Activated T-helper 9 cell treated with anti-CD3 and anti-CD28 coated beads, Interleukin-2, amount 50 U/mL, for 16 hours (primary cell): ENCODE measurements at regions not wholly inside any gene's neighbourhood (a gene's known extent, or its start where the extent isn't known, plus 50 kb on each side); places are given as distances from the start of the nearest gene placed in this dataset.

Source experiments
- DNase-seq: peaks from one replicate; pipeline ENCODE4 v3.0.0-alpha.2; 2020; ENCODE audit warnings: low read depth

GRCh38 chr1:38571726-38572125 lies 287.8 kb downstream of the RRAGC start:
- DNase-seq: no peak

DNA sequence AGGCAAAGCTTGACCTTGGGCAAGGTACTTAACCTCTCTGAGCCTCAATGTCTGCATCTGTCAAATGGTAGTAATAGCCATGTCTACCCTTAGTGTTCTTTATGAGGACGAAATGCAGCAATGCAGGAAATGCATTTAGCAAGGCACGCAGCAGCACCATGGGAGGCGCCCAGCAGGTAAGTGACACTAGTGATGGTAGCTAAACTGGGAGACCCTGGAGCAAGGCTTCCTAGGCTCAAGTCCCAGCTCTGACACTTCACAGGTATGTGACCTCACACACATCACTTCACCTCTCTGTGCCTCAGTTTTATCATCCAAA lies 289.0 kb downstream of the RRAGC start:
- no peak for DNase-seq

DNA sequence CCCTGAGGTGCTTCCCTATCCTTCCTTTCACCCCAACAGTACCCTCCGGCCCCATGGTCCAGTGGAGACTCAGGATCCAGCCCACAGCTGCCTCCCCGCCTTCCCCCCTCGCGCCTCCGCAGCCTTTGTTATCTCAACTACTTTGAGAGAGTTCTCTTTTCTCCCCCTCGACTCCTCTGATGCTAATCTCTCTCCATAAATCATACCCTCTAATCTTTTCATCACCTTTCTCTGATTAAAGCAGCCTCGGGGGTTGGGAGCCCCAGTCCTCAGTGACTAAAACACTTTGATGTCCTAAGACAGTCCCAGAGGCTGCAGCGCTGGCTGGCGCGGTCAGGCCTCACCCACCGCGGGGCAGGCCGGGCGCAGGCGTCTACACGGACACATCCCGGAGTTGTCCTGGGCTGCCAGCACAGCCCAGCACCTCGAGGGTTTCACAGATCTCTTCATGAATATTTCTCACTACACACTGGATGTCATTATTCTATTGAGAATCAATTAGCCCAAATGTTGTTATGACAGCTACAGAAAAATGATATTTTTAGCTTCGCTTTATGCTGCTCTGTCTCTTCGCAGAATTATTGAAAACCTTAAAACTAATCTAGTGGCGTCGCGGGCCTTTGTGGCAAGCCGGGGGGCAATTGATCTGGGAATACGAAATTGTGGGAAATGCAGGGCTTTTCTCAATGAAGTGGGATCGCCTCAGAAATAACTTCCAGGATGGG lies 289.5 kb downstream of the RRAGC start:
- DNase-seq: no peak

DNA sequence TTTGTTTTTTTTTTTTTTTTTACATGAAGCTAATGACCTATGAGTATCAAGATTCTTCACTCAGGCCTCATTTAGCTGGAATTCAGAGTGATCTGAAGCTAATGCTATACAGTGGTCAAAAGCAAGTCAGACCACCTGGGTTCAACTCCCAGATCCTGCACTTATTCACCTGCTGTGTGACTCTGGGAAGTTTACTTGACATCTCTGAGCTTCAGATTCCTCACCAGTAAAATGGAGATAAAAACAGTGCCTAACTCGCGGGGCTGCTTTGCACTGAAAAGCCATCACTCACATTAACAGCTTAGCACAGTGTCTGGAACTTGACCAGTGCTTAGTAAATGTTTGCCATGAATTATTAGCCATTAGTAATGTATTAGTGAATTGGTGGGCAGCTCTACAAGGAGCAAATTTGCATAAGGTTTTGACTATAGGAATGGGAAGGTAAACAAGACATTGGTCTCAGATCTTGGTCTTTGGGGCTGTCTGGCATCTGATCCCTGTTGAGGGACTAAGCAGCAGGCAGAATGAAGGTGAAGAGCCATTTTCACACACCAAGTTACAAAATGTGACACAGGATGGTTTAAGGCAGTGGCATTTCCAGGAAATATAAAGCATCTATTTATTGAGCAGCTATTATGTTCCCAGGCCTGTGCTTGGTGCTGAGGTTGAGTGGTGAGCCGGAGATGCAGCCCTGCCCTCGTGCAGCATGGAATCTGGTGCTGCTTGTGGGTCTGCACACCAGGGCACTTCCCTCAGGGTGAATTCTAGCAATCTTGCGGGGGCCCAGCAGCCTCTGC lies 291.3 kb downstream of the RRAGC start:
- no peak for DNase-seq

- DNase-seq: no peak
Measured at GRCh38 chr1:38567401-38567800, 292.2 kb downstream of the RRAGC start.

- DNase-seq: no peak
Measured at GRCh38 chr1:38565020-38565491, 294.5 kb downstream of the RRAGC start.

DNA sequence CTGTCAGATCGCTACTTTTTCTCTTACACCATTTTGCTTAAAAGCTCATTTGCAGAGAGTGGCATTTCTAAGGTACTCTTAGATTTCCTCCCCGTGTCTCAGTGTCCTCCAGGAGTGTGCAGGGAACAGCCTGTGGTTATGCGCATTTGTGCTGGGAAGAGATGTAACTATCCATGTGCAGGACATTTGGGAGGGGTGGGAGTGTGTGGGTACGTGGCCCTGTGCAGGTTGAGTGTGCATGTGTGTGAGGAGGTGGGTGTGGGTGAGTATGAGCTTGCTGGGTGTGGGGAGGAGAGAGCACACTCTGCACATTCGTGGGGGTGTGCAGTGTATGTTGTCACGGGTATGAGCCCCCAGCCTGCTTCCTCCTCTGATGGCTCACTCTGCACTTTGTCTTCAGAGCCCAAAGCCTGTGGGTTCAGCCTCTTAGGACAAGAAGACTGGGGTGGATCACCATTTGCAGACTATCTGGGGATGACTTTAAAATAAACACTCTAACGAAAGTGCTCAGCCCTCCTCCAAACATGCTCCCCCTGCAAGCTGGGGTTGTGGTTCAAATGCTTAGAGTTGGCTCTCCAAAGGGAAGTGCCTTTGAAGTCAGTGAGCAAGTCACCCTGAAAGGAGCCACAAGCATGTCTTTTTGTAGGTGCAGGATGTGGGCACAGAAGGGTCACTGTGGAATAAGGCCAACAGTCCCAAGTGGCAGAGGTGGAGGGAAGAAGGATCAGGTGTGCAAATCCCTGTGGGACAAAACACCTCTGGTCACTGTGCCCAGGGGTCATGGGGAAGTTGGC lies 295.4 kb downstream of the RRAGC start:
- no peak for DNase-seq

DNA sequence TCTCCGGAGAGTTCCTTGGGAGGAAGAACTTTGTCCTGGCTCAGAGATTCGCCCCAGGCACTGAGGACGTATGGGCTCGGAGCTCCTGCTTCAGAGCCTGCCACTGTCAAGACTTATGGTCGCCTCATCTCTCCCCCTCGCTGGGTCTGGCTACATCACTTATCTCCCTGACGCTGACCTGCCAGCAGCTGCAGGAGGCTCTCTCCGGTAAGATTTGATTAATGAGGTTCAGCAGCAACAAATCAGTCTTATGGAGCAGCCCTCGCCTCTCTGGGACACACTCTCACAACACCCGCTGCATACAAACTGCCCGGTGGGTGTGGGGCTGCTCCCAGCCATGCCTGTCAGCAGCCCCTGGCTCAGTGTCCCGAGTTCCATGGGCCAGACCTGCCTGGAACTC lies 297.8 kb downstream of the RRAGC start:
- DNase-seq: no peak

GRCh38 chr1:38561110-38561509 lies 298.5 kb downstream of the RRAGC start:
- DNase-seq: no peak

- no peak for DNase-seq
Measured at GRCh38 chr1:38560457-38560856, 299.1 kb downstream of the RRAGC start.

DNA sequence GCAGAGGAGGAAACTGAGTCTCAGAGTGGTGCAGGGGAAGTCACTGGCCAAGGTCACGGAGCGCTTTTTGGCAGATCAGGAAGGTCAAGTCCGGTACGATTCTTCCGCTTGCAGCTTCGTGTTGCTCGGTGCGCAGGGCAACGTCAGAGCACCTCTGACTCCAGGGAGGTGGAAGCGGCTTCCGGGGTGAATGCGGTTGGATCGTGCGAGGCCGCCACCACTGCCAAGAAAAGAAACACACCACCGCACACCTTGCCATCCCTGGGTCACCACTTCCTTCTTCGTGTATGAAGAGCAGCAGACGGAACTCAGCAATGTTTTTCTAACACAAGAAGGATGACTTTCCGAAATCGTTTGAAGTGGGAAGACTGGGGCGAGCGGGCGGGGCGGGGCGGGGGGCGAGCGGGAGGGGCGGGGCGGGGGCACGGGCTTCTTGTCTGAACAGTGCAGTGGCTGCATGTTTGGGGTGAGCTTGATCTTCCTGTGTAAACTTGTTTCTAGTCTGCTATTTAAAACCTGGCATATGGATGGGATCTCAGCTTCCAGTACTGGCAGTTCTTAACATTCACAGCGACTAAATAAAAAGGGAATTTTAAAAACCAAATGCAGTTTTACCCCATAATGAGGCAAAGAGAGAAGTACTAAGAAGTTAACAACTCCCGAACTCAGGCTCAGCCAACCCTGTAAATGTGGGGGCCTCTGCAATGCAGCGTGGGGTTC lies 300.0 kb downstream of the RRAGC start:
- peak; percentile 59 for DNase-seq

GRCh38 chr1:38558500-38559445 lies 300.8 kb downstream of the RRAGC start:
- no peak for DNase-seq

DNA sequence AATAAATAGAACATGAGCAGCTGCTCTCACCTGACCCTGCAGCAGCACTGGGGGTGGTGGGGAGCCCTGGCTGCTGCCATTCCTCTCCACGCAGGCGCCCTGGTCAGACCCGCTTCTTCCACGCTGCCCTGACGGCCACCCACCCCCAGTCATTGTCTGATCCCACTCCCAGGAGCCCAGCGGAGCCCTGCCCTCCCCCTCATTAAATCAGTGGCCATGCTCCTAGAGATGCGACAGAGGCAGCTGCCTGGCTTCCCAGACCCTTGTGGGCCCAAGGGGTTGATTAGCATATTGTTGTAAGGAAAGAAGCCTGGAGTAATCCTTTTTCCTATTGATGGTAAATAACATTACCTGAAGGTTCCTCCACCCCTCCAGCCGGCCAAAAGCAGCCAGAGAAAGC lies 301.5 kb downstream of the RRAGC start:
- DNase-seq: no peak

DNA sequence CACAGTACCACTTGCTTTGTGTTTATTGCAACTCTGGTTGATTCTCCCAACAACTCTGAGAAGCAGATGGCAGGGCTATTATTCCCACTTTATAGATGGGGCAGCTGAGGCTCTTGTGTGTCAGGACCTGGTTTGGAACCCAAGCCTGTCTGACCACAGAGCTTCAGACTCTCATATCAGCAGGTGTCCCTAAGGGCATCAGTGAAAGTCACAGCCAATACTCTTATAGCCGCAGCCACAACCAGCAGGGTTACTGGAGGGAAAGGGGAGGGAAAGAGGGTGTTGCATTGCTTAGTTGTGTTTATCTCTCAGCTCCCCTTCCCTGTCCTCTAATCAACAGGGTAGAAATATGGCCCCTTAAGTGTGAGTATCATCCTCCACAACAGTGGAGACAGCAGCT lies 304.0 kb downstream of the RRAGC start:
- no peak for DNase-seq

DNA sequence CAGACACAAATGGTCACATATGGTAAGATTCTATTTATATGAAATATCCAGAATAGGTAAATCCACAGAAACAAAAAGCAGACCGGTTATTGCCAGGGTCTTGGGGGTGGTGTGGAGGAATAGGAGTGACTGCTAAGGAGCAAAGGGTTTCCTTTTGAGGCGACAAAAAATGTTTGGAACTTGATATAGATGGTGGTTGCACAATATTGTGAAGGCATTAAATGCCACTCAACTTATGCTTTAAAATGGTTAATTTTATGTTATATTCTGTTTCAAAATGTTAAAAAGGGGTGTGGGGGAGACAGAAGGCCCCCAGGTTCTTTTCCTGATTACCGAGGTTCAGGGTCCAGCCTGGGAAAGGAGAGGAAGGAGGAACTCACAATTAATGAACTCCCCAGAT lies 304.4 kb downstream of the RRAGC start:
- DNase-seq: no peak

DNA sequence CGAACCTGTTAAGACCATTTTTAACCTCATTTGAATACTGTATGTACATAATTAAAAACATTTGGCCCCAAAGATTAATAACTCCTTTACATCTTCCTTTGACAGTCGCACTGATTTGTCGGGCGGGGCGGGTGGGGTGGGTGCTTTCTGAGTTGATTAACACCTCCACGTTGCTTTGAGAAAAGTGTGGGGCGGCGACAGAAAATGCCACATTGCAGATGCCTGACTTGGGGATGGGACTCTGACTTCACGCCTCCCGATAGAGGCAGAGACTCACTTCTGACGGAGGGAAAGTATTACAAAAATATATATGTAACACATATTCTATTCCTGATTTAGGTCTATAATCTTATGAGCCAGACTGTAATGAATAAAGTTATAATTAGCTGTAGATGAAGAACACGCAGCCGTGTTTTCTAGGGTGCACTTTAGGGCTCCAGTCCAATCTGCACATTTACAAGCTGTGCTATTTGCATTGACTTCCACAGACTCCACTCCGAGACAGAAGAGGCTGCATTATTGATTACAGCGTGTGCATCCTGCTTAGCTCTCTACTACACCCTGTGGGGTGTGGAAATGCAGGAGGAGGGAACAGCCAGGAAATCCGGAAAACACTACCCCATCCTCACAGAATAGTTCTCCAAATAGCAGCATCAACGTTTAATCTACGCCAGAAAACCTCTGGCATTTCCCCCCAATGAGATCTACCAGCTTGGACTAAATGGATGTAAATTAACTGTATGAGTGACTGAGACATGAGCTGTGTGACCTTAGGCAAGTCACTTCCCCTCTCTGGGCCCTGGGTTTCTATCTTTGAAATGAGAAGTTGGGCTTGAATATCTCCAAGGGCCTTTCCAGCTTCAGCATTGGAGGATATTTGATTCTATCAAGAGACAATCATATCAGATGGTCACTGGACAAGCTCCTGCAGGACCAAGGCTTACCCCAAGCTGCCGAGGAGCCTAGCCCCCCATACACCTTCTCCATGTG lies 308.0 kb downstream of the RRAGC start:
- no peak for DNase-seq

DNA sequence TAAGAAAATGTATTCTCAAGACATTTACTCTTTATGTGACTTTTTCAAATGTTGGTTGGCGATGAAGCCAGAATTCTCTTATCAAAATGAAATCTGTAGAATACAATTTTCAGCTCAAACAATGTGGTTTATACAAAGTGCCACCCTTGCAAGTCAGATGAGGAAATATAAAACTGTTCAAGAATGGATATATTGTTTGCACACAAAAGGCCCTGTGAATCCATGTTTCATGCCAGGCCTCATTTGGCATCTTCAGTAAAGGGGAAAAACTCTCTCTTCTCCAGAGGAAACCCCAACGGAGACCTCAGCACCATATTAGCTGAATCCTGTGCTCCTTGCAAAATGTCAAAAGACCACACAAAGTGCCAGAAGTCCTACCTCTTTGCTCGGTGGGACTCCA lies 310.4 kb downstream of the RRAGC start:
- no peak for DNase-seq

DNA sequence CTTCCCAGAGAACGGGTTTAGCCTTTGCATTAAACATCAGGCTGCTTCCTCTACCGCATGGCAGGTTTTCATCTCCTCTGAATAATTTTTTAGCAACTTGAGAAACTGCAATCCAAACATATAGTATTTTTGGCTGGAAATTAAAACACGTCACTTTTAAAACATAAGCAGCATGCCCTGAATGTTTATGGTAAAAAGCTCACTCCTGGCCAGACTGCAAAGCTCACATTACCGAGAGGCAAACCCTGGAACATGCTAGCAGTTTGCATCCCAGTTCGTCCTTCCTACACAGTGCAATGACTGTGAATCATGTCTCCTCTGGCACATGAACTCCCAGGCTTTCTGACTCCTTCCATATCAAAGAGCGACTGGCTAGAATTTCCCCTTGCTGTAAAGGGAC lies 312.3 kb downstream of the RRAGC start:
- DNase-seq: no peak

DNA sequence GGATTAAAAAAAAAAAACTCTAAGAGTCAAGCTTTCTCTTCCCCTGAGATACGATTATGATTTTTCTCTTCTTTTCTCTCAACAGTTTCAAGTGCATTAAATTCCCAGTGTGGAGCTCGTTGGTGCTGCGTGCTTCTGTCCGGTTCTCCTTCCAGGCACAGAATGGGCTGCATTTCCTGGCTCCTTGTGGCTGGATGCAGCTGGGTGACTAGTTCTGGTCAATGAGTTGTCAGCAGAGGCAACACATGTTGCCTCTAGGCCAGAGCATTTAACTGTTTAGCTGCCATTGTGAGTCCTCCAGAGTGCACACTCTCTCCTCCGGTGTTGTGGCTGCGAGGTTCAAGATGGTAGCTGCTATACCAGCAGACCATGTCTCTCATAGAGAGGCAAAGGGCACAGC lies 312.9 kb downstream of the RRAGC start:
- no peak for DNase-seq

DNA sequence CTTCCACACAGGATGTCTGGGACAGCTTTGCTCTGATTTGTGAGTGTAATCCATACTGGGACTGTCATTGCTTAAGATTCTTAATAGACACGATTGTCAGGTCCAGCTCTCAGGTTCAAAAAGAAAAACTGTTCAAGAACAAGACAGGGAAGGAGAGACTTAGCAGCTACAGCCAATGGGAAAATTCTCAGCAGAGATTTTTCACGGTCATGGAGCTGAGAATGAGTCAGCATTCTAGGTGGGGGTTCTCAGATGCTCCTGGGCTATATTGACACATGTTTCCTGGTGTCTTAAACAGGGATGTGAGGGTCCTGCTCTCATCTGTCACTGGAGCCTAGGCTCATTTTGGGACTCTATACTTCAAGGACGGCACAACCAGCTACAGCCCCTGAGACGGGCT lies 318.3 kb downstream of the RRAGC start:
- DNase-seq: no peak
